H1 (cell line): ENCODE measurements at regions not wholly inside any gene's neighbourhood (a gene's known extent, or its start where the extent isn't known, plus 50 kb on each side); places are given as distances from the start of the nearest gene placed in this dataset.

ENCODE experiments used
- CTCF ChIA-PET: fragments of 300-600 bp; sonication (Branson Sonifier 250); formaldehyde crosslinking; loops from one replicate; lab custom pipeline; 2021; ENCODE audit not compliant: partially characterized antibody; lab: Charles Lee
- POLR2A ChIA-PET: fragments of 300-600 bp; sonication (Branson Sonifier 250); formaldehyde crosslinking; loops from one replicate; lab custom pipeline; 2021; ENCODE audit warnings: inconsistent platforms; ENCODE audit not compliant: partially characterized antibody; lab: Charles Lee
- DNase-seq, 2 experiments: peaks; one replicate each; pipeline versions ENCODE4 v3.0.0 to v3.0.0-alpha.2; 2010 to 2022; ENCODE audit warnings: low spot score in 2 of 2, low read depth in 1 of 2, mixed read lengths in 1 of 2
- FAIRE-seq: peaks from 2 replicates; lab custom pipeline; 2011; peaks lifted over from hg19 to GRCh38; lab: Jason Lieb, UNC
- H2AFZ ChIP-seq: 2 replicates; pipeline ENCODE4 v1.8.1; 2012; ENCODE audit warnings: low read length, inconsistent platforms
- H2AK5ac ChIP-seq: 2 replicates; pipeline ENCODE4 v1.6.1; 2013; ENCODE audit warnings: low read depth, low read length
- H2BK120ac ChIP-seq: replicated peaks from 2 replicates; pipeline ENCODE3; 2013; ENCODE audit warnings: low read depth, low read length, inconsistent platforms
- H2BK12ac ChIP-seq: 2 replicates; pipeline ENCODE4 v1.6.1; 2013; ENCODE audit warnings: low read depth, low read length
- H2BK15ac ChIP-seq: 2 replicates; pipeline ENCODE4 v1.6.1; 2013; ENCODE audit warnings: low read length
- H2BK20ac ChIP-seq: 2 replicates; pipeline ENCODE4 v1.6.1; 2013; ENCODE audit warnings: low read length
- H2BK5ac ChIP-seq: 2 replicates; pipeline ENCODE4 v1.6.1; 2013; ENCODE audit warnings: low read depth, low read length
- H3K14ac ChIP-seq: 2 replicates; pipeline ENCODE4 v1.6.1; 2013; ENCODE audit warnings: inconsistent platforms; ENCODE audit not compliant: insufficient read length
- H3K18ac ChIP-seq: 2 replicates; pipeline ENCODE4 v1.6.1; 2013; ENCODE audit warnings: low read length; ENCODE audit errors: extremely low read depth
- H3K23ac ChIP-seq: 2 replicates; pipeline ENCODE4 v1.6.1; 2013; ENCODE audit warnings: inconsistent platforms; ENCODE audit not compliant: insufficient read length
- H3K23me2 ChIP-seq: 2 replicates; pipeline ENCODE4 v1.6.1; 2013; ENCODE audit warnings: low read depth, low read length
- H3K27ac ChIP-seq: 2 replicates; pipeline ENCODE4 v1.6.1; 2011; ENCODE audit warnings: low read depth, low read length, inconsistent platforms
- H3K27me3 ChIP-seq, 4 experiments: replicated peaks in 1 of 4; 1 replicate in 1 of 4; 2 replicates in 3 of 4; pipeline versions ENCODE4 v1.6.1 to v1.8.1; 2011 to 2013; ENCODE audit warnings: low read length in 3 of 4, mild to moderate bottlenecking in 3 of 4, inconsistent platforms in 2 of 4, mixed read lengths in 2 of 4, moderate library complexity in 1 of 4; ENCODE audit not compliant: control insufficient read depth in 3 of 4, insufficient read depth in 3 of 4; ENCODE audit errors: extremely low read depth in 1 of 4
- H3K36me3 ChIP-seq, 4 experiments: 2 replicates each; pipeline versions ENCODE4 v1.6.1 to v1.8.1; 2011 to 2013; ENCODE audit warnings: mild to moderate bottlenecking in 4 of 4, low read length in 3 of 4, moderate library complexity in 2 of 4, control low read depth in 1 of 4, inconsistent platforms in 1 of 4; ENCODE audit not compliant: insufficient read depth in 4 of 4, control insufficient read depth in 2 of 4
- H3K4ac ChIP-seq: replicated peaks from 2 replicates; pipeline ENCODE3; 2013; ENCODE audit warnings: low read length, low read depth, mixed read lengths, inconsistent platforms; ENCODE audit not compliant: insufficient read length
- H3K4me1 ChIP-seq, 4 experiments: replicated peaks in 1 of 4; 1 replicate in 1 of 4; 2 replicates in 3 of 4; pipeline versions ENCODE4 v1.6.1 to v1.8.1; 2011 to 2013; ENCODE audit warnings: low read length in 3 of 4, inconsistent platforms in 2 of 4, mixed read lengths in 1 of 4; ENCODE audit not compliant: insufficient read depth in 4 of 4, control insufficient read depth in 3 of 4
- H3K4me2 ChIP-seq, 2 experiments: 2 replicates each; pipeline versions ENCODE4 v1.6.1 to v1.8.1; 2011 to 2013; ENCODE audit warnings: low read depth in 2 of 2, low read length in 2 of 2, control low read depth in 1 of 2, inconsistent platforms in 1 of 2, mild to moderate bottlenecking in 1 of 2; ENCODE audit not compliant: insufficient read depth in 1 of 2
- H3K4me3 ChIP-seq, 4 experiments: fragments of 200-600, 300-600 bp in 1 of 4; sonication (generic), shearing (Covaris generic), sonication (Bioruptor Twin) in 1 of 4; 2 replicates each; pipeline versions ENCODE4 v1.5.1 to v1.8.1; 2011 to 2016; ENCODE audit warnings: low read length in 4 of 4, low read depth in 3 of 4, control low read depth in 2 of 4, inconsistent platforms in 2 of 4, mild to moderate bottlenecking in 2 of 4, mixed read lengths in 1 of 4, moderate library complexity in 1 of 4; ENCODE audit not compliant: insufficient read depth in 2 of 4; ENCODE audit errors: extremely low read depth in 1 of 4
- H3K56ac ChIP-seq: replicated peaks from 2 replicates; pipeline ENCODE3; 2013; ENCODE audit warnings: low read depth, mild to moderate bottlenecking, mixed read lengths, low read length, inconsistent platforms; ENCODE audit not compliant: insufficient read length
- H3K79me1 ChIP-seq: 2 replicates; pipeline ENCODE4 v1.6.1; 2013; ENCODE audit warnings: low read depth, low read length, control low read depth
- H3K79me2 ChIP-seq, 2 experiments: 2 replicates each; pipeline versions ENCODE4 v1.6.1 to v1.8.1; 2012 to 2013; ENCODE audit warnings: low read length in 2 of 2, mild to moderate bottlenecking in 2 of 2, inconsistent platforms in 1 of 2; ENCODE audit not compliant: insufficient read depth in 2 of 2, control insufficient read depth in 1 of 2
- H3K9ac ChIP-seq, 4 experiments: replicated peaks in 1 of 4; 1 replicate in 1 of 4; 2 replicates in 3 of 4; pipeline versions ENCODE4 v1.6.1 to v1.8.1; 2011 to 2013; ENCODE audit warnings: low read depth in 3 of 4, low read length in 3 of 4, control low read depth in 2 of 4, mild to moderate bottlenecking in 2 of 4, moderate library complexity in 2 of 4, inconsistent platforms in 1 of 4; ENCODE audit errors: extremely low read depth in 1 of 4
- H3K9me3 ChIP-seq, 2 experiments: 2 replicates each; pipeline versions ENCODE4 v1.6.1 to v1.8.1; 2012 to 2013; ENCODE audit warnings: mild to moderate bottlenecking in 2 of 2, moderate library complexity in 2 of 2, control low read depth in 1 of 2, inconsistent platforms in 1 of 2, low read depth in 1 of 2, low read length in 1 of 2, mixed read lengths in 1 of 2; ENCODE audit not compliant: insufficient read depth in 2 of 2
- H4K20me1 ChIP-seq, 2 experiments: replicated peaks in 1 of 2; 2 replicates each; pipeline versions ENCODE3 to v1.8.1; 2011 to 2013; ENCODE audit warnings: inconsistent platforms in 2 of 2, low read length in 2 of 2, mild to moderate bottlenecking in 1 of 2; ENCODE audit not compliant: insufficient read depth in 2 of 2, control insufficient read depth in 1 of 2
- H4K5ac ChIP-seq: 2 replicates; pipeline ENCODE4 v1.6.1; 2013; ENCODE audit warnings: low read length, low read depth, mixed read lengths, inconsistent platforms; ENCODE audit not compliant: insufficient read length
- H4K8ac ChIP-seq: 2 replicates; pipeline ENCODE4 v1.8.0; 2013; ENCODE audit warnings: mild to moderate bottlenecking, moderate library complexity, low read length, inconsistent platforms; ENCODE audit not compliant: insufficient read depth; ENCODE audit errors: extremely low read depth
- H4K91ac ChIP-seq: replicated peaks from 2 replicates; pipeline ENCODE3; 2013; ENCODE audit warnings: low read length, mixed read lengths, inconsistent platforms; ENCODE audit not compliant: insufficient read length
- ASH2L ChIP-seq: fragments of 200-600, 300-600 bp; sonication (generic); IDR thresholded peaks from one replicate; pipeline ENCODE4 v1.7.1; 2017; ENCODE audit warnings: low read length
- CBX5 ChIP-seq: fragments of 300-800, 300-1000 bp; sonication (generic); IDR thresholded peaks from 2 replicates; pipeline ENCODE4 v1.7.1; 2016; ENCODE audit warnings: antibody characterized with exemption, low read length, low read depth
- CBX8 ChIP-seq: fragments of 300-800, 300-1000 bp; sonication (generic); IDR thresholded peaks from 2 replicates; pipeline ENCODE4 v1.7.1; 2016; ENCODE audit warnings: low read depth, low read length, borderline replicate concordance
- KDM4A ChIP-seq: IDR thresholded peaks from one replicate; pipeline ENCODE4 v1.7.1; 2012; ENCODE audit warnings: low read depth, mild to moderate bottlenecking, moderate library complexity, low read length, inconsistent platforms; ENCODE audit not compliant: severe bottlenecking
- PHF8 ChIP-seq: fragments of 200-600 bp; sonication (generic); conservative IDR thresholded peaks from 2 replicates; pipeline ENCODE4 v1.7.1; 2012; ENCODE audit warnings: low read depth, mild to moderate bottlenecking, inconsistent platforms, low read length, moderate library complexity
- POLR2A ChIP-seq, 2 experiments: IDR thresholded peaks; 1 replicate in 1 of 2; 2 replicates in 1 of 2; pipeline ENCODE4 v1.6.1; 2011; ENCODE audit warnings: low read depth in 2 of 2, low read length in 2 of 2, mild to moderate bottlenecking in 2 of 2; ENCODE audit errors: control extremely low read depth in 1 of 2
- RAD21 ChIP-seq, 2 experiments: IDR thresholded peaks in 1 of 2; conservative IDR thresholded peaks in 1 of 2; 2 replicates each; pipeline ENCODE4 v1.6.1; 2011; ENCODE audit warnings: low read depth in 2 of 2, low read length in 2 of 2, improper control_type of control experiment in 1 of 2, inconsistent platforms in 1 of 2, mild to moderate bottlenecking in 1 of 2, moderate library complexity in 1 of 2
- RBBP5 ChIP-seq: IDR thresholded peaks from 2 replicates; pipeline ENCODE4 v1.7.1; 2012; ENCODE audit warnings: low read depth, mild to moderate bottlenecking, inconsistent platforms, low read length, moderate library complexity, borderline replicate concordance
- TAF1 ChIP-seq: IDR thresholded peaks from 2 replicates; pipeline ENCODE4 v1.6.1; 2011; ENCODE audit warnings: mild to moderate bottlenecking, low read depth, low read length
- TAF7 ChIP-seq: optimal IDR thresholded peaks from 2 replicates; pipeline ENCODE3; 2011; ENCODE audit warnings: low read depth, mild to moderate bottlenecking, inconsistent platforms, low read length, moderate library complexity, borderline replicate concordance
- ZNF274 ChIP-seq: IDR thresholded peaks from 2 replicates; pipeline ENCODE4 v1.7.0; 2012; ENCODE audit warnings: low read length, borderline replicate concordance; ENCODE audit errors: extremely low read depth
- WGBS, 2 experiments: shearing (Covaris generic) in 1 of 2; methylation state at CpG; one replicate each; pipeline versions ENCODE4 v1.1.6 to v1.1.7; 2013 to 2015; ENCODE audit warnings: low lambda C conversion rate in 2 of 2, mixed read lengths in 2 of 2, inconsistent platforms in 1 of 2, low coverage in 1 of 2, missing lambda C conversion rate in 1 of 2; ENCODE audit not compliant: insufficient replicate concordance in 2 of 2, insufficient coverage in 1 of 2, insufficient read length in 1 of 2; ENCODE audit errors: extremely low coverage in 1 of 2, missing lambda C conversion rate in 1 of 2; 5-methylcytosine and 5-hydroxymethylcytosine counted together
- TF ChIP-seq, protein P1 (sequence below): IDR thresholded peaks from 2 replicates; pipeline ENCODE4 v1.6.1; 2012; ENCODE audit warnings: inconsistent platforms
- TF ChIP-seq, protein P2 (sequence below): IDR thresholded peaks from 2 replicates; pipeline ENCODE4 v1.6.1; 2012; ENCODE audit warnings: inconsistent platforms

DNA sequence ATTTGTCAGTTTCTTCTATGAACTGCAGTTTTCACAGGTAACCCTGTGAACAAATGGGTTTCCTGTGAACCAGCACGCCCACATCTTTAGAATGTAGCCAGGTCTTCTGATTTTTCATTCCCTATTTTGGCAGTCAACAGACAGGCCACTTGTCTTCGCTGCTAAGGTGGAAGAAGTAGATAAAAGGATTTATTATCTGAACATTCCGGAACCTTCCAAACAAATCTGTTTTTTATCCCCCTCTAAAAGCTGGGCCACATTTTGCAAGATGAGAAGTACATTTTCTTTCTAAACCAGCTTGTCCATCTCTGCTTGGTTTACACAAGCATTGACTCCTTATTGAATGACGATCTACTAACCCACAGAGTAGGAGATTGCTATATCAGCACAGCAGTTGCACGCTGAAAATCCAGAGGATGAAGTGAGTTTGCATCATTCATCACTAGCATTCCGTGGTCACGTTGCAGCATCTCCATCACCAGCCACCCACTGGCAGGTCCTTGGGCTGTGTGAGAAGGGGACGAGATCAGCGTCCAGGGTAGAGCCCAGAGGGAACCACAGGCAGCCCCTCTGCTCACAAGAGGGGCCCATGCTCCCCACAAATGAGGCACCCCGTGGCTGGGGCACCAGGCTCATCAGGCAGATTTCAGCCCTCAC is 83.5 kb downstream of the TOMM20 start:
- DNase-seq (no peak), FAIRE-seq (no peak)
- Histone ChIP-seq H3K18ac (no peak overlapping the region), H3K4ac (no peak overlapping the region), H3K36me3 (no peaks in the 10 kb centered on the region), H3K27ac (no peak overlapping the region), H3K27me3 (no peaks in the 10 kb centered on the region), H2BK20ac (no peak overlapping the region), H3K4me2 (no peak overlapping the region), H4K5ac (no peak overlapping the region), H3K14ac (no peak overlapping the region), H3K56ac (no peak overlapping the region), H4K20me1 (no peaks in the 10 kb centered on the region), H4K8ac (no peak overlapping the region), H3K79me2 (no peaks in the 10 kb centered on the region), H2BK15ac (no peak overlapping the region), H3K9me3 (no peaks in the 10 kb centered on the region), H3K79me1 (no peaks in the 10 kb centered on the region), H2BK5ac (no peak overlapping the region), H3K9ac (no peak overlapping the region), H2BK120ac (no peak overlapping the region), H4K91ac (no peak overlapping the region), H3K4me3 (no peak overlapping the region), H3K4me1 (no peaks in the 10 kb centered on the region), H3K23ac (no peak overlapping the region), H2BK12ac (no peak overlapping the region), H2AK5ac (no peak overlapping the region), H3K23me2 (no peaks in the 10 kb centered on the region), H2AFZ (no peak overlapping the region)
- 90% methylated on average over 10 of the region's 10 CpGs; no CpG with 5 or more reads in 1 of the 2 experiments for WGBS, 2 experiments
- ChIA-PET POLR2A (no interaction called here), CTCF (interaction anchor here (0.6 kb wide), 1 partner anchor 11 kb away, joined by 3 read pairs; no protein-coding TSS in a partner anchor)
- no peak for TF ChIP-seq ZNF274
- no peak for TF ChIP-seq TAF7
- no peak for TF ChIP-seq PHF8
- TF ChIP-seq ASH2L: no peak
- TF ChIP-seq, protein P1, sequence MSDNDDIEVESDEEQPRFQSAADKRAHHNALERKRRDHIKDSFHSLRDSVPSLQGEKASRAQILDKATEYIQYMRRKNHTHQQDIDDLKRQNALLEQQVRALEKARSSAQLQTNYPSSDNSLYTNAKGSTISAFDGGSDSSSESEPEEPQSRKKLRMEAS: no peak
- no peak for TF ChIP-seq KDM4A
- no peak for TF ChIP-seq CBX8
- TF ChIP-seq CBX5: no peak
- TF ChIP-seq, protein P2, sequence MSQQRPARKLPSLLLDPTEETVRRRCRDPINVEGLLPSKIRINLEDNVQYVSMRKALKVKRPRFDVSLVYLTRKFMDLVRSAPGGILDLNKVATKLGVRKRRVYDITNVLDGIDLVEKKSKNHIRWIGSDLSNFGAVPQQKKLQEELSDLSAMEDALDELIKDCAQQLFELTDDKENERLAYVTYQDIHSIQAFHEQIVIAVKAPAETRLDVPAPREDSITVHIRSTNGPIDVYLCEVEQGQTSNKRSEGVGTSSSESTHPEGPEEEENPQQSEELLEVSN: no peak
- no peak for TF ChIP-seq TAF1
- no peak for TF ChIP-seq RBBP5
- TF ChIP-seq RAD21 (IDR thresholded peaks at IDR 0.05 in 1 of 2, conservative IDR thresholded peaks at IDR 0.05 in 1 of 2; ENCODE audit: low read depth in 2 of 2, low read length in 2 of 2): no peak
- no peak for TF ChIP-seq POLR2A (IDR thresholded peaks at IDR 0.05; ENCODE audit: control extremely low read depth in 1 of 2, low read depth in 2 of 2, low read length in 2 of 2)
